K562 (cell line): ENCODE measurements at regions not wholly inside any gene's neighbourhood (a gene's known extent, or its start where the extent isn't known, plus 50 kb on each side); places are given as distances from the start of the nearest gene placed in this dataset.

Experiments
- JUND ChIP-seq, 2 experiments: IDR thresholded peaks; 2 replicates in 1 of 2; 3 replicates in 1 of 2; pipeline ENCODE4 v1.6.1; 2011; ENCODE audit warnings: borderline replicate concordance in 2 of 2, low read depth in 2 of 2, low read length in 2 of 2, improper control_type of control experiment in 1 of 2, missing biosample characterization in 1 of 2, missing genetic modification characterization in 1 of 2, missing genetic modification reagents in 1 of 2
- TF ChIP-seq, protein P1 (sequence below), 3 experiments: IDR thresholded peaks in 2 of 3; conservative IDR thresholded peaks in 1 of 3; 2 replicates each; pipeline ENCODE4 v1.5.1; 2011 to 2012; ENCODE audit warnings: low read length in 3 of 3, mild to moderate bottlenecking in 3 of 3, control low read depth in 2 of 3, improper control_type of control experiment in 1 of 3, inconsistent platforms in 1 of 3, low read depth in 1 of 3, mixed read lengths in 1 of 3, moderate library complexity in 1 of 3; ENCODE audit not compliant: insufficient read depth in 2 of 3

DNA sequence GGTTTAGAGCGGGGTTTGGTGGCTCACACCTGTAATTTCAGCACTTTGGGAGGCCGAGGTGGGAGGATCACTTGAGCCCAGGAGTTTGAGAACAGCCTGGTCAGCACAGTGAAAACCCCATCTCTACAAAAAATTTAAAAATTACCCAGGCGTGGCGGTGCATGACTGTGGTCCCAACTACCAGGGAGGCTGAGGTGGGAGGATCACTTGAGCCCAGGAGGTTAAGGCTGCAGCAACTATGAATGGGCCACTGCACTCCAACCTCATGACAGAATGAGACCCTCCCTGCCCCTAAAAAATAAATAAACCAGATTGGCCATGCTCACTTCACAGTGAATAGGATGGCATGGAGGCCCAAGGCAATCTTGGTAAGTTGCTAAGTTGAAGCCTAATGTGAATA is 168.9 kb downstream of the RHOU start:
- TF ChIP-seq, protein P1, sequence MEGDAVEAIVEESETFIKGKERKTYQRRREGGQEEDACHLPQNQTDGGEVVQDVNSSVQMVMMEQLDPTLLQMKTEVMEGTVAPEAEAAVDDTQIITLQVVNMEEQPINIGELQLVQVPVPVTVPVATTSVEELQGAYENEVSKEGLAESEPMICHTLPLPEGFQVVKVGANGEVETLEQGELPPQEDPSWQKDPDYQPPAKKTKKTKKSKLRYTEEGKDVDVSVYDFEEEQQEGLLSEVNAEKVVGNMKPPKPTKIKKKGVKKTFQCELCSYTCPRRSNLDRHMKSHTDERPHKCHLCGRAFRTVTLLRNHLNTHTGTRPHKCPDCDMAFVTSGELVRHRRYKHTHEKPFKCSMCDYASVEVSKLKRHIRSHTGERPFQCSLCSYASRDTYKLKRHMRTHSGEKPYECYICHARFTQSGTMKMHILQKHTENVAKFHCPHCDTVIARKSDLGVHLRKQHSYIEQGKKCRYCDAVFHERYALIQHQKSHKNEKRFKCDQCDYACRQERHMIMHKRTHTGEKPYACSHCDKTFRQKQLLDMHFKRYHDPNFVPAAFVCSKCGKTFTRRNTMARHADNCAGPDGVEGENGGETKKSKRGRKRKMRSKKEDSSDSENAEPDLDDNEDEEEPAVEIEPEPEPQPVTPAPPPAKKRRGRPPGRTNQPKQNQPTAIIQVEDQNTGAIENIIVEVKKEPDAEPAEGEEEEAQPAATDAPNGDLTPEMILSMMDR (IDR thresholded peaks at IDR 0.05 in 2 of 3, conservative IDR thresholded peaks at IDR 0.05 in 1 of 3; ENCODE audit: insufficient read depth in 2 of 3, low read depth in 1 of 3, low read length in 3 of 3) = no peak
- no peak for TF ChIP-seq JUND (IDR thresholded peaks at IDR 0.05; ENCODE audit: borderline replicate concordance, low read depth, low read length)
- no peak for TF ChIP-seq JUND (tag; IDR thresholded peaks at IDR 0.05; ENCODE audit: borderline replicate concordance, low read depth, low read length)
